Esophagus squamous epithelium (tissue), 5 donors: ENCODE measurements at regions not wholly inside any gene's neighbourhood (a gene's known extent, or its start where the extent isn't known, plus 50 kb on each side); places are given as distances from the start of the nearest gene placed in this dataset.

Source experiments
- DNase-seq: peaks from one replicate; lab custom pipeline; 2025; lab: John Stamatoyannopoulos, UW
- H3K27ac ChIP-seq, 4 donors: fragments of 200-600 bp; sonication (generic); one replicate each; pipeline ENCODE4 v1.5.1; 2016 to 2019; ENCODE audit warnings: mild to moderate bottlenecking in 1 of 4
- H3K27me3 ChIP-seq, 4 donors: fragments of 200-600 bp; sonication (generic); 1 replicate in 3 of 4; 2 replicates in 1 of 4; pipeline versions ENCODE4 v1.5.1 to v1.6.0; 2017 to 2021; ENCODE audit warnings: antibody characterized with exemption in 1 of 4
- H3K36me3 ChIP-seq, 3 donors: fragments of 200-600 bp; sonication (generic); one replicate each; pipeline ENCODE4 v1.5.1; 2016 to 2019
- H3K4me1 ChIP-seq, 3 donors: fragments of 200-600 bp; sonication (generic); one replicate each; pipeline ENCODE4 v1.5.1; 2017 to 2019
- H3K4me3 ChIP-seq, 4 donors: fragments of 200-600 bp; sonication (generic); 1 replicate in 3 of 4; 2 replicates in 1 of 4; pipeline ENCODE4 v1.5.1; 2016 to 2019; ENCODE audit warnings: mild to moderate bottlenecking in 2 of 4, moderate library complexity in 1 of 4
- H3K9me3 ChIP-seq, 3 donors: fragments of 200-600 bp; sonication (generic); one replicate each; pipeline ENCODE4 v1.5.1; 2016 to 2019
- CTCF ChIP-seq, 6 experiments: fragments of 450-650 bp in 4 of 6; fragments of 200-600 bp in 2 of 6; sonication (generic) in 2 of 6; IDR thresholded peaks; one replicate each; pipeline ENCODE4 v1.5.1; 2016 to 2019; ENCODE audit warnings: antibody characterized with exemption in 6 of 6, mild to moderate bottlenecking in 4 of 6, moderate library complexity in 4 of 6
- POLR2A ChIP-seq, 4 donors: fragments of 450-650 bp; IDR thresholded peaks; one replicate each; pipeline ENCODE4 v1.6.1; 2017; ENCODE audit warnings: antibody characterized with exemption in 4 of 4, mild to moderate bottlenecking in 4 of 4, moderate library complexity in 3 of 4
- WGBS, 2 donors: methylation state at CpG; one replicate each; pipeline ENCODE4 v1.1.5; 2018; 5-methylcytosine and 5-hydroxymethylcytosine counted together
- intact Hi-C: fragments of 100-400 bp; cut with DNase I; formaldehyde crosslinking; loops from one replicate; pipeline ENCODE4 v1.15.0; 2022
- donor health status: DM: yes; HTN: yes; CAD: no.

- no peak overlapping the region for H3K4me3 ChIP-seq
- intact Hi-C loops = no loop called here
- WGBS, 2 donors = 40% methylated on average over 1 of the region's 1 CpG; no CpG with 5 or more reads in 1 of the 2 donors
- no peak overlapping the region for H3K27ac ChIP-seq
- H3K36me3 ChIP-seq = no peaks in the 10 kb centered on the region
- no peak for DNase-seq
- H3K4me1 ChIP-seq = no peaks in the 10 kb centered on the region
- TF ChIP-seq POLR2A (IDR thresholded peaks at IDR 0.05) (no peak), CTCF (IDR thresholded peaks at IDR 0.05) (no peak)
- peaks cover 0 to 6% (median 0%) of the 10 kb centered on the region in 3 donors for H3K9me3 ChIP-seq
- no peaks in the 10 kb centered on the region for H3K27me3 ChIP-seq
These were observed 150.0 kb upstream of the GALNT5 start for GRCh38 chr2:157107460-157107859.

- DNase-seq = no peak
- H3K27ac ChIP-seq = no peak overlapping the region
These were observed 149.6 kb upstream of the GALNT5 start for GRCh38 chr2:157107877-157108276.

GRCh38 chr2:157122776-157123175 lies 134.7 kb upstream of the GALNT5 start:
- intact Hi-C loops = no loop called here
- H3K9me3 ChIP-seq = no peaks in the 10 kb centered on the region
- H3K4me3 ChIP-seq = no peak overlapping the region
- 56 to 73% methylated on average over 6 of the region's 6 CpGs for WGBS, 2 donors
- no peaks in the 10 kb centered on the region for H3K4me1 ChIP-seq
- no peak for TF ChIP-seq CTCF (IDR thresholded peaks at IDR 0.05)
- no peak for TF ChIP-seq POLR2A (IDR thresholded peaks at IDR 0.05)
- no peaks in the 10 kb centered on the region for H3K36me3 ChIP-seq
- DNase-seq = no peak
- H3K27ac ChIP-seq = no peak overlapping the region
- H3K27me3 ChIP-seq = no peaks in the 10 kb centered on the region

More at GRCh38 chr2:157107877-157108276, 149.6 kb upstream of the GALNT5 start:
- Histone ChIP-seq H3K4me1 (no peaks in the 10 kb centered on the region), H3K4me3 (no peak overlapping the region), H3K9me3 (peaks cover 0 to 6% (median 0%) of the 10 kb centered on the region in 3 donors), H3K36me3 (no peaks in the 10 kb centered on the region), H3K27me3 (no peaks in the 10 kb centered on the region)
- TF ChIP-seq CTCF (IDR thresholded peaks at IDR 0.05) (no peak), POLR2A (IDR thresholded peaks at IDR 0.05) (no peak)
- intact Hi-C loops = no loop called here
- WGBS, 2 donors = 20 to 26% methylated on average over 1 to 2 of the region's 2 CpGs

GRCh38 chr2:157124731-157125130 lies 132.8 kb upstream of the GALNT5 start:
- Histone ChIP-seq H3K9me3 (no peaks in the 10 kb centered on the region), H3K4me1 (no peaks in the 10 kb centered on the region), H3K36me3 (no peaks in the 10 kb centered on the region), H3K4me3 (no peak overlapping the region), H3K27ac (no peak overlapping the region), H3K27me3 (no peaks in the 10 kb centered on the region)
- 27 to 32% methylated on average over 2 of the region's 2 CpGs for WGBS, 2 donors
- TF ChIP-seq CTCF (IDR thresholded peaks at IDR 0.05) = no peak
- no peak for TF ChIP-seq POLR2A (IDR thresholded peaks at IDR 0.05)
- no peak for DNase-seq
- intact Hi-C loops = no loop called here

GRCh38 chr2:157125685-157126084 lies 131.8 kb upstream of the GALNT5 start:
- TF ChIP-seq POLR2A (IDR thresholded peaks at IDR 0.05) (no peak), CTCF (IDR thresholded peaks at IDR 0.05) (no peak)
- WGBS, 2 donors = 73 to 75% methylated on average over 1 of the region's 1 CpG
- Histone ChIP-seq H3K27me3 (no peaks in the 10 kb centered on the region), H3K4me1 (no peaks in the 10 kb centered on the region), H3K36me3 (no peaks in the 10 kb centered on the region), H3K27ac (no peak overlapping the region), H3K9me3 (no peaks in the 10 kb centered on the region), H3K4me3 (no peak overlapping the region)
- intact Hi-C loops = no loop called here
- DNase-seq = no peak
